ENCODE measurements at regions not wholly inside any gene's neighbourhood (a gene's known extent, or its start where the extent isn't known, plus 50 kb on each side); places are given as distances from the start of the nearest gene placed in this dataset.
A peak's percentile ranks its signal among the peaks of the same experiment; 100 is the strongest.

DNA sequence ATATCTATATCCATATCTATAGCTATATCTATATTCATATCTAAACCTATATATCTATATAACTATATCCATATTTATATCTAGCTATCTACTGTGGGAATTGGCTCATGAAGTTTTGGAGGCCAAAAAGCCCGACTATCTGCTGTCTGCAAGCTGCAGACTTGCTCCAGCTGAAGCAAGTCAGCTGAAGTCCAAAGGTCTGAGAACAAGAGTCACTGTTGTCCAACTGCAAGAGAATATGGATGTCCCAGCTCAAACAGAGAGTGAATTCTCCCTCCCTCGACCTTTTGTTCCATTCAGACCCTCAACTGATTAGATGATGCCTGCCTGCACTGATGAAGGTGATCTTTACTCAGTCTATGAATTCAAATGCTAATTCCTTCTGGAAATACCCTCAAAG, 63.3 kb upstream of the VCX start:
- no peak overlapping the region for H3K4me3 ChIP-seq (ENCODE audit: insufficient read depth, low read length, poor library complexity, severe bottlenecking)
- no peaks in the 10 kb centered on the region for H4K20me1 ChIP-seq (ENCODE audit: low read depth, low read length)
- H3K9me2 ChIP-seq (replicated peaks; ENCODE audit: insufficient read depth, low read length): no peaks in the 10 kb centered on the region
- H3K9ac ChIP-seq (ENCODE audit: low read length): no peak overlapping the region
- no peaks in the 10 kb centered on the region for H3F3A ChIP-seq (ENCODE audit: insufficient read depth)
- H3K9me3 ChIP-seq (ENCODE audit: insufficient read depth, low read length): no peaks in the 10 kb centered on the region
- no peak overlapping the region for H3K27ac ChIP-seq (ENCODE audit: low read depth, low read length)
- H3K36me3 ChIP-seq (ENCODE audit: low read length): no peaks in the 10 kb centered on the region
- no peak for TF ChIP-seq EZH2phosphoT487 (conservative IDR thresholded peaks at IDR 0.05; ENCODE audit: low read length)
- TF ChIP-seq, protein P1, sequence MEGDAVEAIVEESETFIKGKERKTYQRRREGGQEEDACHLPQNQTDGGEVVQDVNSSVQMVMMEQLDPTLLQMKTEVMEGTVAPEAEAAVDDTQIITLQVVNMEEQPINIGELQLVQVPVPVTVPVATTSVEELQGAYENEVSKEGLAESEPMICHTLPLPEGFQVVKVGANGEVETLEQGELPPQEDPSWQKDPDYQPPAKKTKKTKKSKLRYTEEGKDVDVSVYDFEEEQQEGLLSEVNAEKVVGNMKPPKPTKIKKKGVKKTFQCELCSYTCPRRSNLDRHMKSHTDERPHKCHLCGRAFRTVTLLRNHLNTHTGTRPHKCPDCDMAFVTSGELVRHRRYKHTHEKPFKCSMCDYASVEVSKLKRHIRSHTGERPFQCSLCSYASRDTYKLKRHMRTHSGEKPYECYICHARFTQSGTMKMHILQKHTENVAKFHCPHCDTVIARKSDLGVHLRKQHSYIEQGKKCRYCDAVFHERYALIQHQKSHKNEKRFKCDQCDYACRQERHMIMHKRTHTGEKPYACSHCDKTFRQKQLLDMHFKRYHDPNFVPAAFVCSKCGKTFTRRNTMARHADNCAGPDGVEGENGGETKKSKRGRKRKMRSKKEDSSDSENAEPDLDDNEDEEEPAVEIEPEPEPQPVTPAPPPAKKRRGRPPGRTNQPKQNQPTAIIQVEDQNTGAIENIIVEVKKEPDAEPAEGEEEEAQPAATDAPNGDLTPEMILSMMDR (IDR thresholded peaks at IDR 0.05; ENCODE audit: insufficient read depth, low read length, poor library complexity, severe bottlenecking): no peak
- H3K79me2 ChIP-seq (ENCODE audit: insufficient read depth, low read length): no peaks in the 10 kb centered on the region
- H3K27me3 ChIP-seq (ENCODE audit: low read length): no peaks in the 10 kb centered on the region
- no peak overlapping the region for H3K4me2 ChIP-seq (ENCODE audit: low read depth, low read length, poor library complexity, severe bottlenecking)
- H2AFZ ChIP-seq (ENCODE audit: low read depth, low read length, severe bottlenecking): no peak overlapping the region

DNA sequence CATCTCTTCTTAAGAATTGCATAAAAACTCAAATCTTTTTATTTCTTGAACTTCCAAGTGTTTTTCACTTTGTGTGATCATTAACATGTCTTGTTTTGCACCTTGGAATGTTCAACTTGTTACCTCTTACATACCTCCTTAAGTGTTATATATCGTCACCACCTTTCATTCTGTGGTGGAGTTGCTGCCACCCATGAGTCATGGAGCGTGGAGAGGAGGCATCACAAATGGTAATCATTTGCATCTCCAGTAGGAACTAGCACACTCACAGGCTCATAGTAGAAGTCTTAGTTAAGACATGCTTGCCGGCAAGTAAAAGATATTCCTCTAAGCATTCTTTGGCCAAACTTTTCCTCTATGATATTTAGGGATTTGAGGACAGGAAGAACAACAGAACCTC, 67.0 kb upstream of the VCX start:
- Histone ChIP-seq H3K27ac (ENCODE audit: low read depth, low read length) (0 out of 2 replicates have a peak overlapping the region, but pooled peaks have one; percentile 4), H3K9me3 (ENCODE audit: insufficient read depth, low read length) (no peaks in the 10 kb centered on the region), H3K36me3 (ENCODE audit: low read length) (no peaks in the 10 kb centered on the region), H3K79me2 (ENCODE audit: insufficient read depth, low read length) (no peaks in the 10 kb centered on the region), H3K4me2 (ENCODE audit: low read depth, low read length, poor library complexity, severe bottlenecking) (peak overlapping the region; percentile 21), H4K20me1 (ENCODE audit: low read depth, low read length) (no peaks in the 10 kb centered on the region), H3K27me3 (ENCODE audit: low read length) (no peaks in the 10 kb centered on the region), H3K9me2 (replicated peaks; ENCODE audit: insufficient read depth, low read length) (no peaks in the 10 kb centered on the region), H2AFZ (ENCODE audit: low read depth, low read length, severe bottlenecking) (no peak overlapping the region), H3K9ac (ENCODE audit: low read length) (no peak overlapping the region), H3F3A (ENCODE audit: insufficient read depth) (no peaks in the 10 kb centered on the region), H3K4me3 (ENCODE audit: insufficient read depth, low read length, poor library complexity, severe bottlenecking) (no peak overlapping the region)
- TF ChIP-seq, protein P1 (IDR thresholded peaks at IDR 0.05; ENCODE audit: insufficient read depth, low read length, poor library complexity, severe bottlenecking): no peak

DNA sequence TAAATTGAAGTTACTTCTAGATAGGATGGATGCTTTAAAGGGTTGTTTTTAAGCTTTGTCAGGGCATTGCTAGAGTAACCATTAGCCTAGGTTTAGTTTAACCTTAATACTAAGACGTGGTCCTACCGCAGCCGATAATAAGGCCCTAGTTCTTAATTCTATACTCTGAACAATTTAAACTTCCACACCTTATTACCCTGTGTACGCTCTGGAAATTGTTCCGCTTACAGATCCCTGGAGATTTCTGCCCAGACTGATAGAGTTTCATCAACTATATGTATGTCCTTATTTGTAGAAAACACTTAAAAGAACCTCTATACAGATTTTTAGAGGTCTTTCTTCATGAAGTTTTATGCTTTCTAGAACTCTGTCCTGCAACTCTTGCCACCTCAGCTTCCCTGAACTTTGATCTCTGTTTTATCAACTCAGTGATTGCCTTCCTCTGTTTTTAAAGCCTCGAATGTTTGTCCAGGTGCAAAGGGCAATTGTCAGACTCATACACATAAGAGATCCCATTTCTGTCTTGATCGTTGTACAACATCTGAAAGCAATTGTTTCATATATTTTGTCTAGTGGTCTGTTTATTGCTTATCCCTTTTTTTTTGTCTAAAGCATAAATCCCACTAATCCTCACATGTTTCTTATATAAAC, 71.1 kb upstream of the VCX start:
- Histone ChIP-seq H3K4me3 (ENCODE audit: insufficient read depth, low read length, poor library complexity, severe bottlenecking) (no peak overlapping the region), H2AFZ (ENCODE audit: low read depth, low read length, severe bottlenecking) (no peak overlapping the region), H4K20me1 (ENCODE audit: low read depth, low read length) (no peaks in the 10 kb centered on the region), H3K27ac (ENCODE audit: low read depth, low read length) (no peak overlapping the region), H3K9ac (ENCODE audit: low read length) (no peak overlapping the region), H3K79me2 (ENCODE audit: insufficient read depth, low read length) (no peaks in the 10 kb centered on the region), H3K36me3 (ENCODE audit: low read length) (no peaks in the 10 kb centered on the region), H3K4me2 (ENCODE audit: low read depth, low read length, poor library complexity, severe bottlenecking) (no peak overlapping the region), H3K9me3 (ENCODE audit: insufficient read depth, low read length) (no peaks in the 10 kb centered on the region), H3K9me2 (replicated peaks; ENCODE audit: insufficient read depth, low read length) (no peaks in the 10 kb centered on the region), H3F3A (ENCODE audit: insufficient read depth) (no peaks in the 10 kb centered on the region), H3K27me3 (ENCODE audit: low read length) (no peaks in the 10 kb centered on the region)
- TF ChIP-seq, protein P1 (IDR thresholded peaks at IDR 0.05; ENCODE audit: insufficient read depth, low read length, poor library complexity, severe bottlenecking): no peak
- TF ChIP-seq EZH2phosphoT487 (conservative IDR thresholded peaks at IDR 0.05; ENCODE audit: low read length): no peak

Data from SU-DHL-6 (cell line).